K562 (cell line): ENCODE measurements at regions not wholly inside any gene's neighbourhood (a gene's known extent, or its start where the extent isn't known, plus 50 kb on each side); places are given as distances from the start of the nearest gene placed in this dataset.
"Not testable (repeated sequence)": the region's sequence is repeated elsewhere in the genome, so short reads cannot be mapped to it uniquely, and the experiment has no call there.

Source experiments
- ATAC-seq: fragments of 200-7000 bp; cut with Tn5 transposase; 3 replicates; pipeline ENCODE4 v1.9.1; 2020; ENCODE audit warnings: moderate library complexity
- BruUV-seq: library from RNA; stranded (reverse); fragments of 400-500 nt; replicated peaks from 2 replicates; lab custom pipeline; 2021; lab: Mats Ljungman, UMichigan
- CTCF ChIA-PET: fragments of 300-600 bp; formaldehyde crosslinking; extraction: SDS; loops from one replicate; lab custom pipeline; 2021; ENCODE audit warnings: low intra/inter-chr PET ratio; lab: Yijun Ruan, JAX
- POLR2A ChIA-PET: fragments of 300-600, 350-650 bp; sonication (Branson Sonifier 250); formaldehyde crosslinking; extraction: SDS; loops from one replicate; lab custom pipeline; 2021; ENCODE audit warnings: antibody characterized with exemption, inconsistent platforms; lab: Yijun Ruan, JAX
- DNase-seq, 4 experiments: peaks; one replicate each; pipeline versions ENCODE4 v3.0.0 to v3.0.0-alpha.2; 2011 to 2018; ENCODE audit warnings: low spot score in 3 of 4, mixed read lengths in 3 of 4; ENCODE audit errors: extremely low read depth in 1 of 4
- FAIRE-seq: peaks from 2 replicates; lab custom pipeline; 2011; peaks lifted over from hg19 to GRCh38; lab: Jason Lieb, UNC
- H2AFZ ChIP-seq: 2 replicates; pipeline ENCODE4 v1.6.0; 2011; ENCODE audit warnings: low read depth, low read length, control low read depth, inconsistent platforms
- H3K27ac ChIP-seq: fragments of 200-600 bp; 3 replicates; pipeline ENCODE4 v1.8.0; 2011; ENCODE audit warnings: low read depth, mild to moderate bottlenecking, control low read depth, inconsistent platforms, low read length, moderate library complexity, mixed read lengths; ENCODE audit errors: extremely low read depth
- H3K27me3 ChIP-seq, 2 experiments: fragments of 300-600 bp in 1 of 2; 2 replicates in 1 of 2; 3 replicates in 1 of 2; pipeline versions ENCODE4 v1.6.0 to v1.8.0; 2011; ENCODE audit warnings: inconsistent platforms in 2 of 2, low read length in 2 of 2, mild to moderate bottlenecking in 1 of 2, mixed read lengths in 1 of 2, moderate library complexity in 1 of 2; ENCODE audit not compliant: control insufficient read depth in 2 of 2, insufficient read depth in 2 of 2
- H3K36me3 ChIP-seq: fragments of 300-600 bp; 3 replicates; pipeline ENCODE4 v1.8.0; 2011; ENCODE audit warnings: mild to moderate bottlenecking, low read length, inconsistent platforms; ENCODE audit not compliant: control insufficient read depth, insufficient read depth
- H3K4me1 ChIP-seq, 2 experiments: fragments of 200-600 bp in 1 of 2; replicated peaks in 1 of 2; 2 replicates in 1 of 2; 3 replicates in 1 of 2; pipeline versions ENCODE4 v1.5.1 to v1.8.0; 2011; ENCODE audit warnings: inconsistent platforms in 2 of 2, low read length in 2 of 2, mild to moderate bottlenecking in 1 of 2, mixed read lengths in 1 of 2, moderate library complexity in 1 of 2; ENCODE audit not compliant: control insufficient read depth in 2 of 2, insufficient read depth in 2 of 2
- H3K4me2 ChIP-seq: 2 replicates; pipeline ENCODE4 v1.6.1; 2011; ENCODE audit warnings: low read length, control low read depth, inconsistent platforms, mixed read lengths; ENCODE audit not compliant: insufficient read depth
- H3K4me3 ChIP-seq: fragments of 200-600 bp; sonication (generic), shearing (Covaris generic); 2 replicates; pipeline ENCODE4 v1.5.1; 2016; ENCODE audit warnings: control low read depth, inconsistent platforms
- H3K79me2 ChIP-seq: fragments of 200-600 bp; 3 replicates; pipeline ENCODE4 v1.8.0; 2011; ENCODE audit warnings: low read length, inconsistent platforms; ENCODE audit not compliant: control insufficient read depth, insufficient read depth
- H3K9ac ChIP-seq, 2 experiments: 2 replicates each; pipeline versions ENCODE4 v1.6.0 to v1.6.1; 2011; ENCODE audit warnings: low read depth in 2 of 2, low read length in 2 of 2, control low read depth in 1 of 2, inconsistent platforms in 1 of 2, mild to moderate bottlenecking in 1 of 2, mixed read lengths in 1 of 2; ENCODE audit not compliant: insufficient read depth in 1 of 2
- H3K9me1 ChIP-seq: one replicate; pipeline ENCODE4 v1.6.0; 2011; ENCODE audit warnings: inconsistent platforms, mild to moderate bottlenecking, low read length, moderate library complexity; ENCODE audit not compliant: control insufficient read depth, insufficient read depth
- H3K9me3 ChIP-seq: replicated peaks from 2 replicates; pipeline ENCODE4 v1.5.1; 2011; ENCODE audit warnings: low read depth, low read length, inconsistent platforms; ENCODE audit not compliant: control insufficient read depth, insufficient read depth
- H4K20me1 ChIP-seq: replicated peaks from 2 replicates; pipeline ENCODE4 v1.6.1; 2011; ENCODE audit warnings: low read length, inconsistent platforms, mixed read lengths; ENCODE audit not compliant: control insufficient read depth, insufficient read depth
- SPI1 ChIP-seq: IDR thresholded peaks from 2 replicates; pipeline ENCODE4 v1.6.1; 2011; ENCODE audit warnings: low read depth, low read length, control low read depth, borderline replicate concordance
- TAF7 ChIP-seq: fragments of 450-650 bp; IDR thresholded peaks from 2 replicates; pipeline ENCODE4 v1.6.1; 2016; ENCODE audit warnings: missing genetic modification characterization, missing compliant biosample characterization
- ZNF354B ChIP-seq: fragments of 250-450 bp; sonication (Bioruptor Pico); IDR thresholded peaks from 2 replicates; pipeline ENCODE4 v1.4.0; 2020
- ZNF507 ChIP-seq: conservative IDR thresholded peaks from 2 replicates; pipeline ENCODE4 v1.6.1; 2017; ENCODE audit warnings: missing genetic modification characterization, missing compliant biosample characterization
- WGBS: fragments of 100-300 bp; shearing (Covaris generic); methylation state at CpG from one replicate; pipeline ENCODE4 v1.1.6; 2016; ENCODE audit warnings: low coverage, mixed read lengths; ENCODE audit not compliant: insufficient coverage; ENCODE audit errors: missing lambda C conversion rate; 5-methylcytosine and 5-hydroxymethylcytosine counted together
- in situ Hi-C: fragments of 300-500 bp; cut with MboI; formaldehyde crosslinking; loops from 4 replicates; pipeline ENCODE4 v1.15.0; 2018; ENCODE audit warnings: inconsistent platforms, mixed read lengths
- intact Hi-C: fragments of 100-400 bp; cut with micrococcal nuclease; formaldehyde crosslinking; loops from 2 replicates; pipeline ENCODE4 v1.14.2; 2022

GRCh38 chr3:101117465-101117864 is 124.2 kb upstream of the ABI3BP start:
- no peak overlapping the region for H3K27ac ChIP-seq
- 0 out of 5 replicates have a peak, but pooled peaks cover 0 to 8% of the 10 kb centered on the region in 2 experiments for H3K4me1 ChIP-seq
- CTCF ChIA-PET: no interaction called here
- no peaks in the 10 kb centered on the region for H3K9me3 ChIP-seq
- H3K9me1 ChIP-seq: no peaks in the 10 kb centered on the region
- H3K4me2 ChIP-seq: no peak overlapping the region
- intact Hi-C loops: no loop called here
- POLR2A ChIA-PET: no interaction called here
- no peak for ATAC-seq
- in situ Hi-C loops: no loop called here
- TF ChIP-seq SPI1: peak; percentile 90
- TF ChIP-seq TAF7: no peak
- no peak overlapping the region for H3K9ac ChIP-seq
- no peaks in the 10 kb centered on the region for H4K20me1 ChIP-seq
- no peaks in the 10 kb centered on the region for H3K27me3 ChIP-seq
- H3K4me3 ChIP-seq: no peak overlapping the region
- no peak overlapping the region for H2AFZ ChIP-seq
- no peak for DNase-seq
- BruUV-seq: no TSS peak
- no peaks in the 10 kb centered on the region for H3K36me3 ChIP-seq
- WGBS: 6% methylated on average over 3 of the region's 3 CpGs
- FAIRE-seq: no peak
- no peaks in the 10 kb centered on the region for H3K79me2 ChIP-seq

- H3K4me1 ChIP-seq, POLR2A ChIA-PET, H3K9me3 ChIP-seq, H2AFZ ChIP-seq, H3K79me2 ChIP-seq: not testable (repeated sequence)
- 5% methylated on average over 3 of the region's 3 CpGs for WGBS
- TF ChIP-seq ZNF507 (tag): peak; percentile 99
- peak; percentile 94 for TF ChIP-seq ZNF354B (CRISPR knock-in tag)
- TF ChIP-seq, all 486 proteins: peak for 2; not testable (repeated sequence) for 484
- H4K20me1 ChIP-seq, H3K4me3 ChIP-seq, in situ Hi-C loops, DNase-seq, H3K9me1 ChIP-seq, H3K27ac ChIP-seq, H3K4me2 ChIP-seq, FAIRE-seq, H3K36me3 ChIP-seq, BruUV-seq, H3K27me3 ChIP-seq, CTCF ChIA-PET, ATAC-seq, H3K9ac ChIP-seq, intact Hi-C loops: not testable (repeated sequence)
These were observed 117.1 kb upstream of the ABI3BP start for GRCh38 chr3:101110295-101110694.
